ENCODE measurements at regions not wholly inside any gene's neighbourhood (a gene's known extent, or its start where the extent isn't known, plus 50 kb on each side); places are given as distances from the start of the nearest gene placed in this dataset.

- no peak for DNase-seq
Observed at GRCh38 chr1:83571536-83571935, 427.4 kb downstream of the TTLL7 start.

GRCh38 chr1:83561346-83561745 is 437.6 kb downstream of the TTLL7 start:
- no peak for DNase-seq

- DNase-seq = no peak
Observed at GRCh38 chr1:83559129-83559840, 439.6 kb downstream of the TTLL7 start.

- DNase-seq = no peak
Observed at GRCh38 chr1:83555871-83556270, 443.1 kb downstream of the TTLL7 start.

GRCh38 chr1:83554174-83554573 is 444.8 kb downstream of the TTLL7 start:
- no peak for DNase-seq

DNA sequence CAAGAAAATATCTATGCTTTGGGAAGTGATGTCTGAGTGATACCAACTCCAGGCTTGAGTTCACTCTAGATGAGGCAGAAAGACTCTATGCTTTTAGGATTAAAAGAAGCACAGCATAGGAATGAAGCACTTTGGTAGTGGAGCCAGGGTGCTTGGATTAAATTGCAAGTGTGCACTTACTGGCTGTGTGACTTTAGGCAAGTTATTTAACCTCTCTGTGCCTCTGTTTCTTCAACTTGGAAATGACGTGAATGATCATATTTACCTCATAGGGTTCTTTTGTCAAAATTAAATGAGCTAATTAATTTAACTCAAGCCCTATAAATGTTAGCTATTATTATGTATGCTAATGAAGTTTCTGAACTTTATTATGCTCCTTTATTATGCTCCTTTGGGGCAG is 446.1 kb downstream of the TTLL7 start:
- DNase-seq = no peak

DNA sequence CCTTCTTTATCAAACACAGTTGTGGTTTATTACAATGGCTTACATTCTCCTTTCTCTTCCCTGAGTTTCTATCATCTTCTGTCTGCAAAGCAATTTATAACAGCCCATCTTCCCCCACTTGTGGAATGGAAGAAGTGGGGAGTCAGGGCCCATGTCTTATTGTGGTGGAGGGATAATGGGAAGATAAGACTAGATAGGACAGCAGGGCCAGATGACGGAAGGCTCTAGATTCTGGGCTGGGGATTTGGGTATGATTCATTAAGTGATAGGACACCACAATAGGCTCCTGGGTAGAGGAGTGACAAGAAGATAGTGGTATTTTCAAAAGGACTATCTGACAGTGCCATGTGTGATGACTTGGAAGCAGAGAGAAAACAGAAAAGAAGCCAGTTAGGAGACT is 450.6 kb downstream of the TTLL7 start:
- DNase-seq = no peak

DNA sequence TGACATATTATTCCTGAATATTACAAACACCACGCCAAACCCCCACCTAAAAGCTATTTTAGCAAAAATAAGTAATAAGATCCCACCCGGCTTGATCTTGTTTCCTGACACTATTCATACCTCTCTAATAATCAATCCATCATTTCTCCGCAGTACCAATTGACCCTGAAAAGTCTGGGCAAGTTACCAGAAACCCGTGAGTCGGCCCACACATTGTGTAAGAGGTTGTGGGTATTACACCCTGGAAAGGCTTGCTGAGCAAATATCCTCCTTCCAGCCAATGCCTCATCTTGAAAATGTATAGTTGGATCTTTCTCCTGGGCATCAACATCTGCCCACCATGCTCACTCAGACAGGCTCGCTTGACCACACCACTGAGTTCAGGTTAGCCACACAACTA is 451.0 kb downstream of the TTLL7 start:
- DNase-seq = no peak

DNA sequence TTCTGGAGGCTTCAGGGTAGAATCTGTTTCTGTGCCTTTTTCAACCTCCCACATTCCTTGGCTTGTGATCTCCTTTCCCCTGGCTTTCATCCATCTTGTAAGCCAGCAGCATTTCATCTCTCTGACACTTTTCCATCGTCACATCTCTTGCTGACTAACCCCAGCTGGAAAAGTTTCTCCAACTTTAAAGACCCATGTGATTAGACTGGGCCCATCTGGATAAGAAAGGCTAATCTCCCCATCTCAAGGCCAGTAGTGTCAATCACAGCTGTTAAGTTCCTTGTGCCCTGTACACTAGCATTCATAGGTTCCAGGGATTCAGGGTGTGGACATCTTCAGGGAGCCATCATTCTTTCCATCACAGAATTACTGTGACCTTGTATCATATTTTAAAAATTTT is 452.1 kb downstream of the TTLL7 start:
- DNase-seq = no peak

DNA sequence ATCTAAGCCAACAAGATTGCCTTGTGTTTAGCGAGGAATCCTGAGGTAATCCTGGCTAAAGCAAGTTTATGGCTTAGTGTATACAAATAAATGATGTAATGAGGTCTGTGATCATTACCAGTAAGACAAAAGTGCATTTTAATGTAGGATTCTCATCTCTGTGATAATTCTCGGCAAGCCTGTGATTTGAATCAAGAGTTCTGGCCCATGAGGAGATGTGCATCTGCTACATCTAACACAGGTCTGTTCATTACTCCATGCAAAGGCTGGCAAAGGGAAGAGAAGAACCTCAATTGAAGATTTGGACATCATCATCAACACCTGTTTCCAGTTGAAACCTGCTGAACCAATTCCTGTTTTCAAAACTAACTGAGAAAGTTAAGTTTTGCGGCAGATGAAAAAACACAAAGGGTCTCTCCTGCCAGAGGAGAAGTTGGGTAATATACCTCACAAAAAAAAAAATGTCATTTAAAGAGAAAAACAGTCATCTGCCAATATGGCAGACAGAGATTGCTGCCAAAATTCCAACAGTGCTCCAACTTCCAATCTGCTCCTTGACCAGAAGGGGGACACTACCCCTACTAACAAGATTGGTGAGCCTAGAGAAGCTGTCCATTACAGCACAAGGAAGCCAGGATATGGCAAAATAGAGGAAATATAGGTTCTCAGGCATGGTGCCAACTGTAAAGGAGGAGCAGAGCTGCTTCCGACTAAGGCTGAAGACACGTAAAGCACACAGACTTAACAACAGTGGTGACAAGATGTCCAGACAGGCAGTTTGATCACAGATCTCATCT is 453.7 kb downstream of the TTLL7 start:
- no peak for DNase-seq

GRCh38 chr1:83543222-83543973 is 455.5 kb downstream of the TTLL7 start:
- no peak for DNase-seq

- no peak for DNase-seq
Observed at GRCh38 chr1:83531521-83532309, 467.2 kb downstream of the TTLL7 start.

- DNase-seq = no peak
Observed at GRCh38 chr1:83530506-83530905, 468.4 kb downstream of the TTLL7 start.

DNA sequence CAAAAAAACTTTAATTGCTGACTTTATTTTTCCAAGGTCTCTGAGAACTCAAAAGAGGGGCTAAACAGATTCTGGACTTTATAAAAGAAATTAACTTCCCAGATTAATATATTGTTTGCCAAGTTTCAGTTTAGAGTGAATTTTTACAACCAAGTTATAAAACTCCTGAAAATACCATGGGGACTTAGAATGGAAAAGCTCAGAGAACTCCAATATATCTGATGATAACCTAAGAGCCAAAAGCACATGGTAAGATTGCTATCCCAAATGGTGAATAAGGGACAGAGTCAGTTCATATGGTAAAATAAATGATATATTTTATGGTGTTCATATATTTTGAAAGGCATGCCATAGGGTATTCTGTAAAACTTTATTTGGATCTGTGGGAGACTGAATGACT is 470.9 kb downstream of the TTLL7 start:
- DNase-seq = no peak

DNA sequence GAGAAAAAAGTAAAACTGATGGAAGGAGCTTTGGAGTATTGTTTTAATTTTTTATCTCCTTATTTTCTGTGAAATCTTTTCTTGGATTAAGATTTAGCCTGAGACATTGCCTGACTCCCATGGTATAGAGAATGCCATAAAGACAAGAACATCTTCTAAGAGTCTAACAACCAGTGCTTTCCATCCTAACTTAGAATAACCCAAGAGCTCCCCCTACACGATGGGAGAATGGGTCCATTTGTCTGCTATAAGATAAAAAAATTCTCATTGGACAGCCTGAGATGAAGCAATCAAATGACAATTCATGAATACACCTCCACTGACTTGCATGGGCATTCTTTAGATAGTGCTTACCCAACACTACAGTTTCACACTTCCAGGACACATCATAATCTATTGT is 478.1 kb downstream of the TTLL7 start:
- no peak for DNase-seq

- no peak for DNase-seq
Observed at GRCh38 chr1:83516369-83516768, 482.6 kb downstream of the TTLL7 start.

DNA sequence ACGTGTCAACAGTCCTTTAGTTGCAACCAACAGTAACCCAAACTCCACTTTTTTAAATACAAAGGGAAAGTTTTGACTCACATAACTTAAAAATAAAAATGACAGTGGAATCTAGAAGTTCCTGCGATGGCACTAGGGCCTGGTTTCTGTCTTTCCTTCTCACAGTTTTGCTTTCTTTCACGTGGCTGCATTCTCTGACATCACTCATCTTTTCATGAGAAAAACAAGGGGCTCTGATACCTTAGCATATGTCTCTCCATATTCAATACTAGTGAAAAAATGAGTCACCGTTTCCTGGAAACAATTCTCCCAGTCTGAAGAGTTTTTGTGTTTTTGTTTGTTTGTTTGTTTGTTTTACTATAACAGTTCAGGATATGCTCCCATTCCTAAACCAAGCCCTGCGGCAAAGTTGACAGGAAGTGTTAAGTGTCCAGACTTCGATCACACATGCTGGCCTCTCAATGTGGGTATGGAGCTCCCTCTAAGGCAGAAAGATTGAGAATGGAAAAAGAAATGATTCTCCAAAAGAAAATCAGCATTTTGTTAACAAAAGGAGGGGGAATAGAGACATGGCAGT is 483.3 kb downstream of the TTLL7 start:
- DNase-seq = no peak

DNA sequence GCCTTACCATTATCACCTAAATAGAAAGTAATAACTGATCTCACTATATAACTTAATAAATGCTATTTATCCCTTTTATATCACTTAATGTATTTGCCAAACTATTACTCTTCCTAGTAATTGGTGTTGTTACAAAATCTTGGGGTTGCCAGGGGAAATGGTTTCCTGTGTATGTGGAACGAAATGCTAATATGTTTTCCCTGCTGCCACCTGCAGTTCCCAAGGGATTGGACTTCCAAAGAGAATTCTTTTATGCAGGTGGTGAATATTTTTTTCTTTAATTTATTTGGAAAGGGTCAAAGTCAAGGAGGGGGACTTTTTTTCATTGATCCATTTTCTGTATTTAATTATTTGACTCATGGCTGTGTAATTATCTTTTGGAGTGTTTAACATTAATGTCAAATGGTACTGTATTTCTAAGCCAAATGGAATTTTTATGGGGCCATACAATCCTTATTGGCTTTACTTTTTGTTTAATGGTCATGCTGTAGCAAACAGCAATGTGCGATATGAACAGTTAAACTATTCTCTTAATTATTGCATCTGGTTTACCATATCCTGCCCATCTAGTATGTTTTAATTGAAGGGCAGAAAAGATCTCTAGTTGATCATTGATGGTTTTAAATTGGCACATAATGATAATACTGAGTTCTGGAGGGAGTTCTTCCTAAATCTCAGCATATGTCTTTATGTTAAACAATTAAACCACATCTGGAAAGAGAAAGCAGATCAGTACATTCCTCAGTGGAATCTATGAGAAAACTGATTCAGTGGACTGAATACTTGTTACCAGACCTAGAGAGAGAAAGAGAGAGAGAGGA is 486.3 kb downstream of the TTLL7 start:
- no peak for DNase-seq

DNA sequence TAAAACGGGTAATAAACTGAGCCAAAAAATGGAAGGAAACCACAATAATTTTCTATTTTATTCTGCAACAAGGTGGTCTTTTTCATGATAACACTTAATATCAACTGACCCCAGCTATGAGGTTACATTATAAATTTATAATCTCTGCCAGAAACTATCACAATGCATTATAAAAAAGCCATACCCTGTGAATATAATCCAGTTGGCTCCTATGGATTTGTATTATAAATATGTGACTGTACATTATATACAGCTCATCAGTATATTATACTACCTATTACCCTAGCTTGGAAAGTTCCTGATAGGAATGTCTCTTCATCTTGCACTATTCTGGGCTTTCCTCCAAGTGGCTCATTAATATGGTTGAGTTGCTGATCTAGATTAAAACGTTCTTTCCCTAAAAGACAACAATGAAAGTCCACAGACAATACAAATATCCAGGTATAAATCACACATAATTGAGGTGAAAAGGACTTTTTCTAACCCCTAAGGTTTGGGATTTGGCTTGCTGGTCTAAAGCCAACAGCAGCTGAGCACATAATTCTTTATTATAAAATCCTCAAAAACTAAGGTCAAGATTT is 487.7 kb downstream of the TTLL7 start:
- DNase-seq = no peak

DNA sequence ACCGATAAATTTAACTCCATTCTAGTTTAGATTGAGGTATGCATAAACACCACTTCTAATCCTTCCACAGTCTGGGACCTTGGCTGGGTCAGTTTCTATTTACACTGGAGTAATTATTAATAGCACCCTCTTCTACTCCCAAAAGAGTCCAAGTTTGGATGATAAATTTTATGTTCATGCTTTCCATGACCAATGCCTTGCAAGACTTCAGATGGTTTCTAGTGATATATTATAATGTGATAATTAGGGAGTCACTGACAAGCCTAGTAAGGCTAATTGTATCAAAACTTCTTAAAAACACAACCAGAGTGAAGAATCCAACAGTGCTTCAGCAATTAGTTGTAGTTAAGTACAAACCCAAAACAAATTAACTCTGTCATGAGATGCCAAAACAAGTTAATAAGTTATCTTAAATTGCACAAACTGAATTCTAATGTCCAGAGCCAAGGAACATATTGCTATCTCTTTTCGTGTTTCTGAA is 489.6 kb downstream of the TTLL7 start:
- DNase-seq = no peak

GRCh38 chr1:83508485-83509151 is 490.3 kb downstream of the TTLL7 start:
- DNase-seq = peak; percentile 8 to 22
